ENCODE measurements at regions not wholly inside any gene's neighbourhood (a gene's known extent, or its start where the extent isn't known, plus 50 kb on each side); places are given as distances from the start of the nearest gene placed in this dataset.

DNA sequence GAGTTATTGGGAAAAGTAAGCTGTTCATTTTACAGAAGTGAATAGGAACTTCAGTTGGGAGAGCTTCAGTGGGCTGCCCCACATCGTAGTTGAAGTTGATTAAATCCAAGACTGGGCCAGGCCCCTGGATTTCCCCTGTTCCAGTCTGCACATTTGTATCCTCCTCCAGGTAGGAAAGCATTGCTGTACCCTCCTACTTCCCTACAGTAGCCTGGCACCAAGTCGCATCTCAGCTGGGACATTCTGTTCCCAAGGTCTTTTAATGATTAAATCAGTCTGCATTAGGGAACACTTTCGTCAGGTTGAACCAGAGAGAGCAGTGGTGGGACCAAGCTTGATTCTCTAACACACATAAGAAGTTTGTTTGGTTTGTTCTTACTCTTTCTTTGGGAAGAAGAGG, 165.8 kb upstream of the PPARGC1A start:
- TF ChIP-seq, protein P1, sequence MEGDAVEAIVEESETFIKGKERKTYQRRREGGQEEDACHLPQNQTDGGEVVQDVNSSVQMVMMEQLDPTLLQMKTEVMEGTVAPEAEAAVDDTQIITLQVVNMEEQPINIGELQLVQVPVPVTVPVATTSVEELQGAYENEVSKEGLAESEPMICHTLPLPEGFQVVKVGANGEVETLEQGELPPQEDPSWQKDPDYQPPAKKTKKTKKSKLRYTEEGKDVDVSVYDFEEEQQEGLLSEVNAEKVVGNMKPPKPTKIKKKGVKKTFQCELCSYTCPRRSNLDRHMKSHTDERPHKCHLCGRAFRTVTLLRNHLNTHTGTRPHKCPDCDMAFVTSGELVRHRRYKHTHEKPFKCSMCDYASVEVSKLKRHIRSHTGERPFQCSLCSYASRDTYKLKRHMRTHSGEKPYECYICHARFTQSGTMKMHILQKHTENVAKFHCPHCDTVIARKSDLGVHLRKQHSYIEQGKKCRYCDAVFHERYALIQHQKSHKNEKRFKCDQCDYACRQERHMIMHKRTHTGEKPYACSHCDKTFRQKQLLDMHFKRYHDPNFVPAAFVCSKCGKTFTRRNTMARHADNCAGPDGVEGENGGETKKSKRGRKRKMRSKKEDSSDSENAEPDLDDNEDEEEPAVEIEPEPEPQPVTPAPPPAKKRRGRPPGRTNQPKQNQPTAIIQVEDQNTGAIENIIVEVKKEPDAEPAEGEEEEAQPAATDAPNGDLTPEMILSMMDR (conservative IDR thresholded peaks at IDR 0.05; ENCODE audit: low read length), result no peak
- TF ChIP-seq EZH2phosphoT487 (IDR thresholded peaks at IDR 0.05; ENCODE audit: borderline replicate concordance), result no peak
